SK-N-SH (cell line): ENCODE measurements at regions not wholly inside any gene's neighbourhood (a gene's known extent, or its start where the extent isn't known, plus 50 kb on each side); places are given as distances from the start of the nearest gene placed in this dataset.
A peak's percentile ranks its signal among the peaks of the same experiment; 100 is the strongest.

Experiments used
- CTCF ChIA-PET: fragments of 300-600, 350-600 bp; formaldehyde crosslinking; extraction: SDS; loops from one replicate; lab custom pipeline; 2021; lab: Yijun Ruan, JAX
- POLR2A ChIA-PET: fragments of 350-600 bp; sonication (Branson Sonifier 250); formaldehyde crosslinking; extraction: SDS; loops from one replicate; lab custom pipeline; 2020; ENCODE audit warnings: antibody characterized with exemption, inconsistent platforms; lab: Yijun Ruan, JAX
- DNase-seq: peaks from one replicate; pipeline ENCODE4 v3.0.0; 2012
- H2AFZ ChIP-seq: fragments of 200-600 bp; sonication (generic); 2 replicates; pipeline ENCODE4 v1.8.1; 2016; ENCODE audit warnings: antibody characterized with exemption, mild to moderate bottlenecking, low read depth
- H3F3A ChIP-seq: fragments of 200-600 bp; sonication (generic); replicated peaks from 2 replicates; pipeline ENCODE3; 2016; ENCODE audit warnings: antibody characterized with exemption, mild to moderate bottlenecking; ENCODE audit not compliant: insufficient read depth
- H3K27ac ChIP-seq, 2 experiments: fragments of 200-500 bp in 1 of 2; fragments of 200-600 bp in 1 of 2; sonication (Bioruptor generic) in 1 of 2; sonication (generic), shearing (Covaris generic) in 1 of 2; 2 replicates each; pipeline versions ENCODE4 v1.5.1 to v1.6.1; 2014 to 2016; ENCODE audit warnings: low read depth in 2 of 2, inconsistent platforms in 1 of 2, low read length in 1 of 2, mild to moderate bottlenecking in 1 of 2, mixed read lengths in 1 of 2
- H3K27me3 ChIP-seq: fragments of 200-600 bp; sonication (generic), shearing (Covaris generic); 2 replicates; pipeline ENCODE4 v1.6.1; 2016; ENCODE audit warnings: mixed run types; ENCODE audit not compliant: insufficient read depth
- H3K36me3 ChIP-seq, 2 experiments: fragments of 200-500 bp in 1 of 2; fragments of 200-600 bp in 1 of 2; sonication (Bioruptor generic) in 1 of 2; sonication (generic) in 1 of 2; replicated peaks in 1 of 2; 2 replicates each; pipeline versions ENCODE3 to v1.5.1; 2014 to 2016; ENCODE audit warnings: low read length in 1 of 2, mild to moderate bottlenecking in 1 of 2; ENCODE audit not compliant: insufficient read depth in 2 of 2, control insufficient read depth in 1 of 2
- H3K4me1 ChIP-seq, 2 experiments: fragments of 200-500 bp in 1 of 2; fragments of 200-600 bp in 1 of 2; sonication (Bioruptor generic) in 1 of 2; sonication (generic), shearing (Covaris generic) in 1 of 2; 2 replicates each; pipeline versions ENCODE4 v1.5.1 to v1.6.1; 2014 to 2016; ENCODE audit warnings: low read depth in 1 of 2, low read length in 1 of 2, mixed run types in 1 of 2; ENCODE audit not compliant: insufficient read depth in 2 of 2, control insufficient read depth in 1 of 2
- H3K4me2 ChIP-seq: fragments of 200-600 bp; sonication (generic), shearing (Covaris generic); 2 replicates; pipeline ENCODE4 v1.6.1; 2017; ENCODE audit warnings: mixed run types
- H3K4me3 ChIP-seq, 2 experiments: fragments of 200-500 bp in 1 of 2; fragments of 200-600 bp in 1 of 2; sonication (Bioruptor generic) in 1 of 2; sonication (generic), shearing (Covaris generic) in 1 of 2; 2 replicates each; pipeline versions ENCODE4 v1.5.1 to v1.8.1; 2014 to 2016; ENCODE audit warnings: low read depth in 2 of 2, inconsistent platforms in 1 of 2, low read length in 1 of 2, mild to moderate bottlenecking in 1 of 2, mixed read lengths in 1 of 2, moderate library complexity in 1 of 2
- H3K79me2 ChIP-seq: fragments of 200-600 bp; sonication (generic); 2 replicates; pipeline ENCODE4 v1.8.1; 2017; ENCODE audit warnings: mild to moderate bottlenecking; ENCODE audit not compliant: insufficient read depth
- H3K9ac ChIP-seq: fragments of 200-600 bp; sonication (generic); 2 replicates; pipeline ENCODE4 v1.6.1; 2017; ENCODE audit warnings: mixed run types
- H3K9me2 ChIP-seq: fragments of 200-600 bp; sonication (generic); 2 replicates; pipeline ENCODE4 v1.6.1; 2017; ENCODE audit warnings: mixed run types
- H3K9me3 ChIP-seq: fragments of 200-600 bp; sonication (generic); 2 replicates; pipeline ENCODE4 v1.6.1; 2017; ENCODE audit warnings: mixed run types, mild to moderate bottlenecking, moderate library complexity
- H4K20me1 ChIP-seq: fragments of 200-600 bp; sonication (generic); 2 replicates; pipeline ENCODE4 v1.6.1; 2017; ENCODE audit warnings: mild to moderate bottlenecking, mixed run types; ENCODE audit not compliant: insufficient read depth
- CHD2 ChIP-seq: fragments of 150-350 bp; IDR thresholded peaks from 2 replicates; pipeline ENCODE4 v1.6.1; 2018; ENCODE audit warnings: low read length; ENCODE audit not compliant: partially characterized antibody
- ELF1 ChIP-seq: IDR thresholded peaks from 2 replicates; pipeline ENCODE4 v1.4.0; 2012
- EP300 ChIP-seq, 2 experiments: IDR thresholded peaks; 2 replicates each; pipeline versions ENCODE4 v1.4.0 to v1.6.1; 2012; ENCODE audit warnings: borderline replicate concordance in 1 of 2, low read depth in 1 of 2, low read length in 1 of 2
- EZH2phosphoT487 ChIP-seq: fragments of 200-600 bp; sonication (generic); IDR thresholded peaks from 2 replicates; pipeline ENCODE4 v1.6.1; 2017; ENCODE audit warnings: low read depth, mixed run types, mild to moderate bottlenecking, antibody characterized with exemption, moderate library complexity, borderline replicate concordance
- FOXM1 ChIP-seq: IDR thresholded peaks from 2 replicates; pipeline ENCODE4 v1.4.0; 2012; ENCODE audit warnings: low read depth, mild to moderate bottlenecking
- GABPA ChIP-seq: IDR thresholded peaks from 2 replicates; pipeline ENCODE4 v1.4.0; 2012; ENCODE audit warnings: low read depth, mild to moderate bottlenecking
- MAX ChIP-seq: IDR thresholded peaks from 2 replicates; pipeline ENCODE4 v1.4.0; 2012; ENCODE audit warnings: low read depth
- MEF2A ChIP-seq: IDR thresholded peaks from 2 replicates; pipeline ENCODE4 v1.4.0; 2012; ENCODE audit warnings: low read depth, borderline replicate concordance
- MXI1 ChIP-seq: IDR thresholded peaks from 2 replicates; pipeline ENCODE4 v1.6.1; 2012; ENCODE audit warnings: mild to moderate bottlenecking, low read depth, low read length, improper control_type of control experiment
- NFIC ChIP-seq: IDR thresholded peaks from 2 replicates; pipeline ENCODE4 v1.4.0; 2012; ENCODE audit warnings: borderline replicate concordance
- RAD21 ChIP-seq: IDR thresholded peaks from 2 replicates; pipeline ENCODE4 v1.6.1; 2012; ENCODE audit warnings: mild to moderate bottlenecking, low read length
- RFX5 ChIP-seq: IDR thresholded peaks from 2 replicates; pipeline ENCODE4 v1.6.1; 2012; ENCODE audit warnings: mild to moderate bottlenecking, improper control_type of control experiment, low read length
- RXRA ChIP-seq: IDR thresholded peaks from 2 replicates; pipeline ENCODE4 v1.4.0; 2012; ENCODE audit warnings: low read depth, mild to moderate bottlenecking, borderline replicate concordance
- SIN3A ChIP-seq: IDR thresholded peaks from 2 replicates; pipeline ENCODE4 v1.6.1; 2012; ENCODE audit warnings: low read depth, mild to moderate bottlenecking, low read length, moderate library complexity, borderline replicate concordance
- SMC3 ChIP-seq: IDR thresholded peaks from 2 replicates; pipeline ENCODE4 v1.6.1; 2012; ENCODE audit warnings: low read depth, low read length, improper control_type of control experiment
- TAF1 ChIP-seq: IDR thresholded peaks from 2 replicates; pipeline ENCODE4 v1.6.1; 2012; ENCODE audit warnings: low read depth, mild to moderate bottlenecking, low read length, moderate library complexity, borderline replicate concordance
- TCF12 ChIP-seq: IDR thresholded peaks from 2 replicates; pipeline ENCODE4 v1.4.0; 2012
- YY1 ChIP-seq: IDR thresholded peaks from 2 replicates; pipeline ENCODE4 v1.4.0; 2012; ENCODE audit warnings: low read depth, mild to moderate bottlenecking
- WGBS: methylation state at CpG from one replicate; pipeline ENCODE4 v1.1.6; 2017; ENCODE audit warnings: low lambda C conversion rate; 5-methylcytosine and 5-hydroxymethylcytosine counted together
- TF ChIP-seq, protein P1 (sequence below): fragments of 150-350 bp; IDR thresholded peaks from 2 replicates; pipeline ENCODE4 v1.6.1; 2016; ENCODE audit warnings: mild to moderate bottlenecking, low read depth, low read length
- TF ChIP-seq, protein P2 (sequence below): IDR thresholded peaks from 2 replicates; pipeline ENCODE4 v1.6.1; 2012; ENCODE audit warnings: mild to moderate bottlenecking, low read depth, low read length, moderate library complexity

DNA sequence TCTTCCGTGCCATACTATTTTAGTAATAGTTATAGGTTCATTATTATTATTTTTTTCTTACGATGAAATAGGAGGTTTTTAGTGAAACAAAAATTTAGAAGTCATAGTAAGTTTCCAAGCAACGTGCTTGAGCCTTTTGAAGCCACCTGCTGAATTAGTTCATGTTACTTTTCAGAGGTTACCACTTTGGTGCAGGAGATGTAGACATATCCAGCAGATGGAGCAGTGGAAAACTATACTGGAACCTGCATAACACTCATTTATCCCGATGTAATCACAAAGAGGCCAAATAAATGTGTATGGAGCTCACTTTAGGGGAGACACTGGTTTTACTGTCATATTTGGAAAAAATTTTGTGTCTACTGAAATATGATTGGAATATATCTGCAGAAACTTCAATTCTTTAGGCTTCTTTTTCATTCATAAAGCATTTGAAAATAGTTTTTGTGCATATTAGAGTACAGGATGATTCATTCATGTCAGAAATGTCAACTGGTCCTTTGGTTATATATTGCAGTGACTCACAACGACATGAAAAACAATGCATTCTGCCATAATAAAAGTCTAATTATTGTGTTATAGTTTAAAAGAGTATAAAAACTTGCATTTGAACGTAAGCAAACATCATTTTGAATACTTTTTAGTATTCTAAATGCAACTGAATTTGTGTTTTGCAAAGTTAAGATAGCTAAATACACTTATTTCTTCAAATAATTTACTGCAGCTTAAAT, 2182.9 kb upstream of the TENM3 start:
- Histone ChIP-seq H3K27me3 (peaks cover 24% of the 10 kb centered on the region), H4K20me1 (no peaks in the 10 kb centered on the region), H3K4me1 (peaks cover 0 to 2% of the 10 kb centered on the region in 2 experiments; a peak in 1 of 4 replicates), H3K27ac (no peak overlapping the region), H3K36me3 (no peaks in the 10 kb centered on the region), H3K79me2 (no peaks in the 10 kb centered on the region), H3K9ac (no peak overlapping the region), H3F3A (no peaks in the 10 kb centered on the region), H3K4me2 (no peak overlapping the region), H2AFZ (no peak overlapping the region), H3K4me3 (no peak overlapping the region; a peak in 1 of 4 replicates), H3K9me2 (no peaks in the 10 kb centered on the region)
- ChIA-PET POLR2A (no interaction called here), CTCF (interaction anchor here (1.5 kb wide), 1 partner anchor 32 kb away, joined by 4 read pairs; no protein-coding TSS in a partner anchor)
- WGBS: 2% methylated on average over 6 of the region's 6 CpGs
- TF ChIP-seq RAD21 (no peak), TAF1 (no peak), EZH2phosphoT487 (no peak), FOXM1 (no peak), MXI1 (no peak), NFIC (no peak), CHD2 (no peak), EP300 (IDR thresholded peaks at IDR 0.05; ENCODE audit: borderline replicate concordance in 1 of 2, low read depth in 1 of 2, low read length in 1 of 2) (no peak), MAX (no peak), RXRA (no peak), GABPA (no peak), SMC3 (no peak), ELF1 (no peak), YY1 (no peak), RFX5 (no peak), MEF2A (no peak), TCF12 (no peak), SIN3A (no peak)
- TF ChIP-seq, protein P1, sequence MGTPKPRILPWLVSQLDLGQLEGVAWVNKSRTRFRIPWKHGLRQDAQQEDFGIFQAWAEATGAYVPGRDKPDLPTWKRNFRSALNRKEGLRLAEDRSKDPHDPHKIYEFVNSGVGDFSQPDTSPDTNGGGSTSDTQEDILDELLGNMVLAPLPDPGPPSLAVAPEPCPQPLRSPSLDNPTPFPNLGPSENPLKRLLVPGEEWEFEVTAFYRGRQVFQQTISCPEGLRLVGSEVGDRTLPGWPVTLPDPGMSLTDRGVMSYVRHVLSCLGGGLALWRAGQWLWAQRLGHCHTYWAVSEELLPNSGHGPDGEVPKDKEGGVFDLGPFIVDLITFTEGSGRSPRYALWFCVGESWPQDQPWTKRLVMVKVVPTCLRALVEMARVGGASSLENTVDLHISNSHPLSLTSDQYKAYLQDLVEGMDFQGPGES: no peak
- TF ChIP-seq, protein P2, sequence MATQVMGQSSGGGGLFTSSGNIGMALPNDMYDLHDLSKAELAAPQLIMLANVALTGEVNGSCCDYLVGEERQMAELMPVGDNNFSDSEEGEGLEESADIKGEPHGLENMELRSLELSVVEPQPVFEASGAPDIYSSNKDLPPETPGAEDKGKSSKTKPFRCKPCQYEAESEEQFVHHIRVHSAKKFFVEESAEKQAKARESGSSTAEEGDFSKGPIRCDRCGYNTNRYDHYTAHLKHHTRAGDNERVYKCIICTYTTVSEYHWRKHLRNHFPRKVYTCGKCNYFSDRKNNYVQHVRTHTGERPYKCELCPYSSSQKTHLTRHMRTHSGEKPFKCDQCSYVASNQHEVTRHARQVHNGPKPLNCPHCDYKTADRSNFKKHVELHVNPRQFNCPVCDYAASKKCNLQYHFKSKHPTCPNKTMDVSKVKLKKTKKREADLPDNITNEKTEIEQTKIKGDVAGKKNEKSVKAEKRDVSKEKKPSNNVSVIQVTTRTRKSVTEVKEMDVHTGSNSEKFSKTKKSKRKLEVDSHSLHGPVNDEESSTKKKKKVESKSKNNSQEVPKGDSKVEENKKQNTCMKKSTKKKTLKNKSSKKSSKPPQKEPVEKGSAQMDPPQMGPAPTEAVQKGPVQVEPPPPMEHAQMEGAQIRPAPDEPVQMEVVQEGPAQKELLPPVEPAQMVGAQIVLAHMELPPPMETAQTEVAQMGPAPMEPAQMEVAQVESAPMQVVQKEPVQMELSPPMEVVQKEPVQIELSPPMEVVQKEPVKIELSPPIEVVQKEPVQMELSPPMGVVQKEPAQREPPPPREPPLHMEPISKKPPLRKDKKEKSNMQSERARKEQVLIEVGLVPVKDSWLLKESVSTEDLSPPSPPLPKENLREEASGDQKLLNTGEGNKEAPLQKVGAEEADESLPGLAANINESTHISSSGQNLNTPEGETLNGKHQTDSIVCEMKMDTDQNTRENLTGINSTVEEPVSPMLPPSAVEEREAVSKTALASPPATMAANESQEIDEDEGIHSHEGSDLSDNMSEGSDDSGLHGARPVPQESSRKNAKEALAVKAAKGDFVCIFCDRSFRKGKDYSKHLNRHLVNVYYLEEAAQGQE: no peak
- TF ChIP-seq, all 33 proteins: peak for 0
- no peaks in the 10 kb centered on the region for H3K9me3 ChIP-seq
- DNase-seq: peak; percentile 11
